HUDEP-2 (cell line): ENCODE measurements at regions not wholly inside any gene's neighbourhood (a gene's known extent, or its start where the extent isn't known, plus 50 kb on each side); places are given as distances from the start of the nearest gene placed in this dataset.

ENCODE experiments used
- DNase-seq, 76 experiments: peaks; one replicate each; lab custom pipeline; 2025; ENCODE audit not compliant: unreplicated experiment in 76 of 76; lab: John Stamatoyannopoulos, UW

DNA sequence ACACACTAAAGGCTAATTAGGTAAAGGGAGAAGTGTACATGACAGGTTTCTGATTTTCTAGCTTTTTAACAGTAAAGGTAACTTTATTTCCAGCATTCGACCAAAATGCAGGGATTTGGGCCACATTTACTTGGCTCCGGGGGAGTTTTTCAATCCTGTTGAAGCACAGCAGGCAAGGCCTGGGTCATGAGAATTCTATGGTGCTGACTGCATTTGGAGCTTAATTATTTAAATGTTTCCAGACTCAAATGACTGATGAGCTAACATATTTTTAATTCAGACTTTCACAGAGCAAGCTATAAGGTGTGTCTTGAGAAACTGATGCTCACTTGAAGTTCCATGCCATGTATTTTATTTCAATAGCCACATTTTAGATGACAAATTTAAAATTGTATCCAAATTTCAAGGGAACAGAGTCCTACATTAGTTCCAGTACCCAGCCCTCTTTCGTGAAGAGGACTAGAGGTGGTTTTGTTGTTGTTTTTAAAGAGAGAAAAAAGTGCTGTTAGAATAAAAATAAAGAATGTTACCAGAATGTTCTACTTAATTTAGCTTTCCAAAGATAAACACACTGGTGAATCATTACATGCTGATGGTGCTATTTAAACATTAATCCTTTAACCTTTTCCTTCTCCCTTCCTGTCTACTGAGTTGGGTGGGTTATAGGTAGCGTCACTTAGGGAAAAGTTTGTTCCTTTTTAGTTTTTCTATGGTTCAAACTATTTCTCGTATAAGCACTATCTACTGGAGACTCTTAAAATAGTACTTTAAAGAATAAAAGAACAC lies 82.3 kb upstream of the PHACTR2 start:
- no peak for DNase-seq

GRCh38 chr6:143594647-143595046 lies 83.1 kb upstream of the PHACTR2 start:
- DNase-seq: no peak

- DNase-seq: peak in 13 of 76 experiments; percentile 9 to 26 (median 17)
These were observed 80.8 kb upstream of the FUCA2 start for GRCh38 chr6:143592335-143592734.

- no peak for DNase-seq
These were observed 79.9 kb upstream of the FUCA2 start for GRCh38 chr6:143591441-143591840.

GRCh38 chr6:143589162-143589561 lies 77.6 kb upstream of the FUCA2 start:
- DNase-seq: no peak

GRCh38 chr6:143586557-143586956 lies 75.0 kb upstream of the FUCA2 start:
- DNase-seq: peak in 2 of 76 experiments; percentile 11 to 23

- no peak for DNase-seq
These were observed 74.2 kb upstream of the FUCA2 start for GRCh38 chr6:143585716-143586115.

DNA sequence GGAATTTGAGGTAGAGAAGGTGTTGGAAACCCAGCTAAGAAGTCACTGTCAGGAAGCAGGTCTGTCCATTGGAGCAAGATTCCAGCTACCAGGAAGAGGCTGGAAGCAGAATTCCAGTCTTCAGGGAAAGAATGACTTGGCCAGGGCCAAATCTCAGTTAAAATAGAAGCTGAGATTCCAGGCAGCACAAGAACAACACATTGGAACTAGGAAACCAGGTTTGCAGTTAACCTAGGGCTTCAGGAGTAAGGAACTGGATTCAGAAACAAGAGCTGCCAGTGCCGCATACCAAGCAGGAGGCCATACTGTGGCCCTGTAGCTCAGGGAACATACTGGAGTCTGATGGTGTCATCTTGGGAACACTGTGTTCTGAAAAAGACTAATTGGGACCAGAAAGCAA lies 73.7 kb upstream of the FUCA2 start:
- DNase-seq: no peak

- no peak for DNase-seq
These were observed 72.2 kb upstream of the FUCA2 start for GRCh38 chr6:143583542-143584327.

GRCh38 chr6:143581835-143582480 lies 70.4 kb upstream of the FUCA2 start:
- no peak for DNase-seq

DNA sequence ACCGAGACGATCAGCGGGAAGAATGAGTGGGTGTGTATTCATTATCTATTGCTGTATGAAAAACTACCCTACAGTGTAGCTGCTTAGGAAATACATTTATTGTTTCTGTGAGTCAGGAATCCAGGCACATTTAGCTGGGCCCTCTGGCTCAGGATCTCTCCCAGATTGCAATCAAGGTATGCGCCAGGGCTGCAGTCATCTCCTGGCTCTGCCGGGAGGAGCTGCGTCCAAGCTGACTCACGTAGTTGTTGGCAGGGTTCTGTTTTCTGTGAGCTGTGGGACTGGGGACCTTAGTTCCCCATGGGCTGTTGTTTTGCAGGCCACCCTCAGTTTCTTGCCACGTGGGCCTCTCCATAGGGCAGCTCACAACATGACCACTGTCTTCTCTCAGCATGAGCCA lies 68.2 kb upstream of the FUCA2 start:
- no peak for DNase-seq

GRCh38 chr6:143578054-143578453 lies 66.5 kb upstream of the FUCA2 start:
- DNase-seq: no peak

- no peak for DNase-seq
These were observed 64.4 kb upstream of the FUCA2 start for GRCh38 chr6:143575901-143576426.

DNA sequence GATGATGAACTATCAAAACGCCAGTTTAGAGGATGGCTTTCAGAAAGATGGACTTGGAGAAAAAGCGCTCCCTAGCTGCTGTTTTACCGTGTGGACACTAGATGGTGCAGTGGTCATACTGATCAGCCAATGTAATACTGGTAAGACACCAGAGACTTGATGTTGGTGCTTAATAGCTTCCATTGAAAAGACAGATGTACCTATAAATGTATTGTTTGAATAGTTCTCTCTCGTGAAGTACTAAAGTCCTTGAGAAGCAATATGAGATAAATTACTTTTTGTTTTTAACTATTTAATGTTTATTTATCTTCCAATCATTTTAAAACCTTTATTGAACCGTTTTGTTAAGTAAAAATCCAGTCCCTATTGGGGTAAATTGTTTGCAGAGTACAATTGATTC lies 63.9 kb upstream of the FUCA2 start:
- DNase-seq: peak in 57 of 76 experiments; percentile 14 to 86 (median 54)

DNA sequence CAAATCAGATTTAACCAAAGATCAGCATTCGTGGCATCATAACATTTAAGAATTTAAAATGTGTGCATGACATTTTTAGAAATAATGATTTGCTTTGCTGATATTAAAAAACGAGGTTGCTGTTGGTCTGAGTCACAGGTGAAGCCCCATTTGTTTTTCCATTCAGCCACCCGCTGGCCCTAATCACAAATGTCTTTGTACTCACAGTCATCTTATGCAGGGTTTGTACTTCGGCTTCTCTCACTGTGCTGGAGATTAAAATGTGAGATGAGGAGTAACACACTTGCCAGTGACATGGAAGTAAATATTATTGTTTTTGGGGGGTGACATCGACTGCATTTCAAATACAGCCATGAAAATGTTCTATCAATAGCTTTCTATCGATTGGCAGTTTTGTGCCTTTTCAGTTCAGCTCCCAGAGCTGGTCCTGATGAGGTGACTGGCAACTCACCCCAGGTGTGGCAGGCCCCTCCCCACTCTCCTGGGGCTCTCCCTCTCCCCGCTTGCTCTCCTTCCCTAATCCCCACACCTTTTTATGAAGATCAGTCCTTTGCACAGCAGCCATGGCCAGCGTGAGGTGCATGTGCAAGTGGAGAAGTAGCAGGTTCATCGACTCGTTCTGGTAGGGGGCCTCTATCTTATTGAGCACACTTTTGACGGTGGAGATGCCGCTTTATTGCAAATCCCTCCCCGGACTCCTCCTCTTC lies 58.8 kb upstream of the FUCA2 start:
- DNase-seq: no peak

DNA sequence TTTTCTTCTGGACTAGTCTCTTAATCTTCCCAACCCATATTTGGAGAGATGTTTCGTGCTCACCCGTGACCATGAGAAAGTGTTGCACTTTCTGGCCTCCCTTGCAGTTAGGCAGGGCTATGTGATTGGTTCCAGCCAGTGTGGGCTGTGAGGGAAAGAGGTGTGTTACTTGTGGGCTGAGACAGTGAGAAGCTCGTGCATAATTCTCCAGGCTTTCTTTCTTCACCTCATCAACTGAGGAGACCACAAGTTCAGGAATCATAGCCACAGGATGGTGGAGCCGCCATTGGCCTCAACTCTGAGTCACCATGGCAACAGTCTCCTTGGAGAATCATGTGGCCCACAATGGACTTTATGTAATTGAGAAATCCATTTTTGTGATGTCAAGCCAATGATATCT lies 57.5 kb upstream of the FUCA2 start:
- DNase-seq: no peak

DNA sequence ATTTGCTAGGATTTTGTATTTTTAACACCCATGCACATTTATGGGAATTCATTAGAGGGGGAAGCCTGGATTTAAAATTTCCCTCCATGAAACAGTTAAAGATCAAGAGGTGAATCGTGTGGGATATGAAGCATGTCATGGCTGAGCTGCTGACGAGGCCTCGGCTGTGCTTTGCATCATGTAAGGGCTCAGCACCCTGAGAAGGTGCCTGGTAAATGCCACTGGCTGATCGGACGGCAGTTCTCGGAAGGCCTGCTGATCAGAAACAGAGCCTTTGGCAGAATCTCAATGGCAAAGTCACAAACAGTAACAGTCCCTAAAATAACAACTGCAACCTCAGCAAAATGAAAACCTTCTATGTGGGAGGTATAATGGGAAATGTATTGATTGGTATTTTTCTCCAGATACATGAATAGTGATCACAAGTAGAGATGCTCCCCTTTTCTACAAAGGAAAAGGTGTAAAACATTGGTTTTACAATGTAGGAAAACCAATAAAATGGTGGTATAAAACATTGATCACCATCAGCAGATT lies 53.0 kb upstream of the FUCA2 start:
- DNase-seq: no peak

DNA sequence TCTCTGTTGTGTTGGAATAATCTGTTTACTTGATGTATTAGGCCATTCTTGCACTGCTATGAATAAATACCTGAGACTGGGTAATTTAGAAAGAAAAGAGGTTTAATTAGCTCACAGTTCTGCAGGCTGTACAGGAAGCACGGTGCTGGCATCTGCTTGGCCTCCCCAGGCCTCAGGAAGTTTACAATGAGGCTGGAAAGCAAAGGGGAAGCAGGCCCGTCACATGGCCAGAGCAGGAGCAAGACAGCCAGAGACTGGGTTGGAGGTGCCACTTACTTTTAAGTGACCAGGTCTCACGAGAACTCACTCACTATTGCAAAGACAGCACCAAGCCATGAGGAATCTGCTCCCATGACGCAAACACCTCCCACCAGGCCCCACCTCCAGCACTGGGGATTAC lies 50.6 kb upstream of the FUCA2 start:
- no peak for DNase-seq
